ENCODE measurements at regions not wholly inside any gene's neighbourhood (a gene's known extent, or its start where the extent isn't known, plus 50 kb on each side); places are given as distances from the start of the nearest gene placed in this dataset.

DNA sequence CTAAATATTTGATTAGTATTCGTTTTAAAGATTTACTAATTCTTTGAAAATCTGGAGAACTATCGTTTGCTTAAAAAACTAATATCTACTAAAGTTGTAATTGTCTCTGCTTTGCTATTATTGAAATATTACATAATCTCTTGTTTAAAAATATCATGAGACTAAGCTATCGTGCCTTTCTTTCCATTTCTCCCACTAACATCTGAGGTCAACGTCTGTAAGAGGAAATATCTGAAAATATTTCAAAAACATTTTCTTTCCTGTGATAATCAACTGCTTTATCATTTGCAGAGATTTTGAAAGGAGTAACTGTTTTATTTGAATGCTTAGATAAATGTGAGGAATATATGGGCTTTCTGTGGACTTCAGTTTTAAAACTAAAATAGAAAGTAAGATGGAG, 694.1 kb downstream of the USP25 start:
- no peak for TF ChIP-seq EZH2 (IDR thresholded peaks at IDR 0.05; ENCODE audit: insufficient read depth, poor library complexity, severe bottlenecking)
- TF ChIP-seq EZH2phosphoT487 (IDR thresholded peaks at IDR 0.05; ENCODE audit: insufficient read depth, low read depth), result no peak

All from GM23248 (cell line).